ENCODE measurements at regions not wholly inside any gene's neighbourhood (a gene's known extent, or its start where the extent isn't known, plus 50 kb on each side); places are given as distances from the start of the nearest gene placed in this dataset.

- DNase-seq (ENCODE audit: low read depth in 3 of 3, low spot score in 2 of 3) = no peak
These were observed 99.4 kb upstream of the PARP11 start for GRCh38 chr12:3972576-3972975.

- no peak for DNase-seq (ENCODE audit: low read depth in 3 of 3, low spot score in 2 of 3)
These were observed 95.3 kb upstream of the PARP11 start for GRCh38 chr12:3968523-3968922.

- no peak for DNase-seq (ENCODE audit: low read depth in 3 of 3, low spot score in 2 of 3)
These were observed 94.5 kb upstream of the PARP11 start for GRCh38 chr12:3967556-3968160.

- DNase-seq (ENCODE audit: low read depth in 3 of 3, low spot score in 2 of 3) = no peak
These were observed 93.2 kb upstream of the PARP11 start for GRCh38 chr12:3966376-3966775.

GRCh38 chr12:3965046-3965445 lies 91.8 kb upstream of the PARP11 start:
- no peak for DNase-seq (ENCODE audit: low read depth in 3 of 3, low spot score in 2 of 3)

GRCh38 chr12:3964439-3964838 lies 91.2 kb upstream of the PARP11 start:
- DNase-seq (ENCODE audit: low read depth in 3 of 3, low spot score in 2 of 3) = no peak

GRCh38 chr12:3962631-3963483 lies 89.7 kb upstream of the PARP11 start:
- no peak for DNase-seq (ENCODE audit: low read depth in 3 of 3, low spot score in 2 of 3)

GRCh38 chr12:3961591-3961990 lies 88.4 kb upstream of the PARP11 start:
- no peak for DNase-seq (ENCODE audit: low read depth in 3 of 3, low spot score in 2 of 3)

- DNase-seq (ENCODE audit: low read depth in 3 of 3, low spot score in 2 of 3) = no peak
These were observed 86.8 kb upstream of the PARP11 start for GRCh38 chr12:3959799-3960560.

GRCh38 chr12:3958534-3958933 lies 85.3 kb upstream of the PARP11 start:
- DNase-seq (ENCODE audit: low read depth in 3 of 3, low spot score in 2 of 3) = no peak

GRCh38 chr12:3951380-3952135 lies 78.4 kb upstream of the PARP11 start:
- no peak for DNase-seq (ENCODE audit: low read depth in 3 of 3, low spot score in 2 of 3)

- no peak for DNase-seq (ENCODE audit: low read depth in 3 of 3, low spot score in 2 of 3)
These were observed 77.6 kb upstream of the PARP11 start for GRCh38 chr12:3950714-3951320.

- no peak for DNase-seq (ENCODE audit: low read depth in 3 of 3, low spot score in 2 of 3)
These were observed 74.6 kb upstream of the PARP11 start for GRCh38 chr12:3947781-3948180.

- DNase-seq (ENCODE audit: low read depth in 3 of 3, low spot score in 2 of 3) = no peak
These were observed 72.5 kb upstream of the PARP11 start for GRCh38 chr12:3945671-3946070.

GRCh38 chr12:3944620-3945019 lies 71.4 kb upstream of the PARP11 start:
- DNase-seq (ENCODE audit: low read depth in 3 of 3, low spot score in 2 of 3) = no peak

GRCh38 chr12:3938042-3938544 lies 64.9 kb upstream of the PARP11 start:
- no peak for DNase-seq (ENCODE audit: low read depth in 3 of 3, low spot score in 2 of 3)

GRCh38 chr12:3935078-3935477 lies 61.9 kb upstream of the PARP11 start:
- no peak for DNase-seq (ENCODE audit: low read depth in 3 of 3, low spot score in 2 of 3)

- DNase-seq (ENCODE audit: low read depth in 3 of 3, low spot score in 2 of 3) = no peak
These were observed 60.6 kb upstream of the PARP11 start for GRCh38 chr12:3933819-3934192.

GRCh38 chr12:3933074-3933818 lies 60.0 kb upstream of the PARP11 start:
- no peak for DNase-seq (ENCODE audit: low read depth in 3 of 3, low spot score in 2 of 3)

GRCh38 chr12:3931776-3932175 lies 58.6 kb upstream of the PARP11 start:
- no peak for DNase-seq (ENCODE audit: low read depth in 3 of 3, low spot score in 2 of 3)

Data from right renal cortex interstitium (tissue), 3 donors.